K562 (cell line): ENCODE measurements at regions not wholly inside any gene's neighbourhood (a gene's known extent, or its start where the extent isn't known, plus 50 kb on each side); places are given as distances from the start of the nearest gene placed in this dataset.

Source experiments
- ATAC-seq: fragments of 200-7000 bp; cut with Tn5 transposase; 3 replicates; pipeline ENCODE4 v1.9.1; 2020; ENCODE audit warnings: moderate library complexity
- BruUV-seq: library from RNA; stranded (reverse); fragments of 400-500 nt; replicated peaks from 2 replicates; lab custom pipeline; 2021; lab: Mats Ljungman, UMichigan
- CTCF ChIA-PET: fragments of 300-600 bp; formaldehyde crosslinking; extraction: SDS; loops from one replicate; lab custom pipeline; 2021; ENCODE audit warnings: low intra/inter-chr PET ratio; lab: Yijun Ruan, JAX
- POLR2A ChIA-PET: fragments of 300-600, 350-650 bp; sonication (Branson Sonifier 250); formaldehyde crosslinking; extraction: SDS; loops from one replicate; lab custom pipeline; 2021; ENCODE audit warnings: antibody characterized with exemption, inconsistent platforms; lab: Yijun Ruan, JAX
- DNase-seq, 4 experiments: peaks; one replicate each; pipeline versions ENCODE4 v3.0.0 to v3.0.0-alpha.2; 2011 to 2018; ENCODE audit warnings: low spot score in 3 of 4, mixed read lengths in 3 of 4; ENCODE audit errors: extremely low read depth in 1 of 4
- FAIRE-seq: peaks from 2 replicates; lab custom pipeline; 2011; peaks lifted over from hg19 to GRCh38; lab: Jason Lieb, UNC
- H2AFZ ChIP-seq: 2 replicates; pipeline ENCODE4 v1.6.0; 2011; ENCODE audit warnings: low read depth, low read length, control low read depth, inconsistent platforms
- H3K27ac ChIP-seq: fragments of 200-600 bp; 3 replicates; pipeline ENCODE4 v1.8.0; 2011; ENCODE audit warnings: low read depth, mild to moderate bottlenecking, control low read depth, inconsistent platforms, low read length, moderate library complexity, mixed read lengths; ENCODE audit errors: extremely low read depth
- H3K27me3 ChIP-seq, 2 experiments: fragments of 300-600 bp in 1 of 2; 2 replicates in 1 of 2; 3 replicates in 1 of 2; pipeline versions ENCODE4 v1.6.0 to v1.8.0; 2011; ENCODE audit warnings: inconsistent platforms in 2 of 2, low read length in 2 of 2, mild to moderate bottlenecking in 1 of 2, mixed read lengths in 1 of 2, moderate library complexity in 1 of 2; ENCODE audit not compliant: control insufficient read depth in 2 of 2, insufficient read depth in 2 of 2
- H3K36me3 ChIP-seq: fragments of 300-600 bp; 3 replicates; pipeline ENCODE4 v1.8.0; 2011; ENCODE audit warnings: mild to moderate bottlenecking, low read length, inconsistent platforms; ENCODE audit not compliant: control insufficient read depth, insufficient read depth
- H3K4me1 ChIP-seq, 2 experiments: fragments of 200-600 bp in 1 of 2; replicated peaks in 1 of 2; 2 replicates in 1 of 2; 3 replicates in 1 of 2; pipeline versions ENCODE4 v1.5.1 to v1.8.0; 2011; ENCODE audit warnings: inconsistent platforms in 2 of 2, low read length in 2 of 2, mild to moderate bottlenecking in 1 of 2, mixed read lengths in 1 of 2, moderate library complexity in 1 of 2; ENCODE audit not compliant: control insufficient read depth in 2 of 2, insufficient read depth in 2 of 2
- H3K4me2 ChIP-seq: 2 replicates; pipeline ENCODE4 v1.6.1; 2011; ENCODE audit warnings: low read length, control low read depth, inconsistent platforms, mixed read lengths; ENCODE audit not compliant: insufficient read depth
- H3K4me3 ChIP-seq: fragments of 200-600 bp; sonication (generic), shearing (Covaris generic); 2 replicates; pipeline ENCODE4 v1.5.1; 2016; ENCODE audit warnings: control low read depth, inconsistent platforms
- H3K79me2 ChIP-seq: fragments of 200-600 bp; 3 replicates; pipeline ENCODE4 v1.8.0; 2011; ENCODE audit warnings: low read length, inconsistent platforms; ENCODE audit not compliant: control insufficient read depth, insufficient read depth
- H3K9ac ChIP-seq, 2 experiments: 2 replicates each; pipeline versions ENCODE4 v1.6.0 to v1.6.1; 2011; ENCODE audit warnings: low read depth in 2 of 2, low read length in 2 of 2, control low read depth in 1 of 2, inconsistent platforms in 1 of 2, mild to moderate bottlenecking in 1 of 2, mixed read lengths in 1 of 2; ENCODE audit not compliant: insufficient read depth in 1 of 2
- H3K9me1 ChIP-seq: one replicate; pipeline ENCODE4 v1.6.0; 2011; ENCODE audit warnings: inconsistent platforms, mild to moderate bottlenecking, low read length, moderate library complexity; ENCODE audit not compliant: control insufficient read depth, insufficient read depth
- H3K9me3 ChIP-seq: replicated peaks from 2 replicates; pipeline ENCODE4 v1.5.1; 2011; ENCODE audit warnings: low read depth, low read length, inconsistent platforms; ENCODE audit not compliant: control insufficient read depth, insufficient read depth
- H4K20me1 ChIP-seq: replicated peaks from 2 replicates; pipeline ENCODE4 v1.6.1; 2011; ENCODE audit warnings: low read length, inconsistent platforms, mixed read lengths; ENCODE audit not compliant: control insufficient read depth, insufficient read depth
- BMI1 ChIP-seq: fragments of 150-350 bp; IDR thresholded peaks from 2 replicates; pipeline ENCODE4 v1.6.1; 2014; ENCODE audit warnings: low read length
- BRCA1 ChIP-seq, 2 experiments: fragments of 450-650 bp in 1 of 2; sonication (generic) in 1 of 2; formaldehyde crosslinking in 1 of 2; IDR thresholded peaks; 2 replicates each; pipeline versions ENCODE4 v1.5.0 to v1.6.1; 2017 to 2020; ENCODE audit warnings: mild to moderate bottlenecking in 1 of 2, missing genetic modification reagents in 1 of 2
- FOXM1 ChIP-seq, 2 experiments: fragments of 450-650 bp in 1 of 2; sonication (generic) in 1 of 2; formaldehyde crosslinking in 1 of 2; IDR thresholded peaks; 2 replicates each; pipeline versions ENCODE4 v1.6.1 to v1.9.0; 2017 to 2022; ENCODE audit warnings: low read depth in 2 of 2, mild to moderate bottlenecking in 2 of 2, missing genetic modification reagents in 1 of 2, moderate library complexity in 1 of 2
- GATAD2A ChIP-seq: fragments of 450-650 bp; IDR thresholded peaks from 2 replicates; pipeline ENCODE4 v1.6.1; 2017
- HOXB6 ChIP-seq: fragments of 250-450 bp; sonication (Bioruptor Pico); IDR thresholded peaks from 2 replicates; pipeline ENCODE4 v1.5.1; 2022; ENCODE audit warnings: mild to moderate bottlenecking, borderline replicate concordance
- NCOA1 ChIP-seq: fragments of 450-650 bp; IDR thresholded peaks from 2 replicates; pipeline ENCODE4 v1.6.1; 2016; ENCODE audit warnings: low read depth
- PHF20 ChIP-seq: fragments of 450-650 bp; IDR thresholded peaks from 2 replicates; pipeline ENCODE4 v1.6.1; 2018; ENCODE audit not compliant: partially characterized antibody
- SAP30 ChIP-seq: fragments of 200-600 bp; sonication (generic); IDR thresholded peaks from 2 replicates; pipeline ENCODE4 v1.6.1; 2012; ENCODE audit warnings: borderline replicate concordance, low read depth, mild to moderate bottlenecking, moderate library complexity, low read length, control low read depth, inconsistent platforms; ENCODE audit not compliant: insufficient read depth, poor library complexity, severe bottlenecking
- XRCC3 ChIP-seq: fragments of 450-650 bp; IDR thresholded peaks from 2 replicates; pipeline ENCODE4 v1.6.1; 2017; ENCODE audit warnings: mild to moderate bottlenecking, moderate library complexity
- YBX1 ChIP-seq: fragments of 450-650 bp; IDR thresholded peaks from 2 replicates; pipeline ENCODE4 v1.7.1; 2016; ENCODE audit warnings: mild to moderate bottlenecking
- ZBTB1 ChIP-seq: sonication (generic); formaldehyde crosslinking; IDR thresholded peaks from 2 replicates; pipeline ENCODE4 v1.8.1; 2023; ENCODE audit warnings: missing genetic modification reagents, low read depth, mild to moderate bottlenecking, borderline replicate concordance
- ZNF12 ChIP-seq: sonication (generic); formaldehyde crosslinking; IDR thresholded peaks from 2 replicates; pipeline ENCODE4 v1.4.0; 2020; ENCODE audit warnings: mild to moderate bottlenecking, missing genetic modification reagents
- WGBS: fragments of 100-300 bp; shearing (Covaris generic); methylation state at CpG from one replicate; pipeline ENCODE4 v1.1.6; 2016; ENCODE audit warnings: low coverage, mixed read lengths; ENCODE audit not compliant: insufficient coverage; ENCODE audit errors: missing lambda C conversion rate; 5-methylcytosine and 5-hydroxymethylcytosine counted together
- in situ Hi-C: fragments of 300-500 bp; cut with MboI; formaldehyde crosslinking; loops from 4 replicates; pipeline ENCODE4 v1.15.0; 2018; ENCODE audit warnings: inconsistent platforms, mixed read lengths
- intact Hi-C: fragments of 100-400 bp; cut with micrococcal nuclease; formaldehyde crosslinking; loops from 2 replicates; pipeline ENCODE4 v1.14.2; 2022
- TF ChIP-seq, protein P1 (sequence below): sonication (generic); formaldehyde crosslinking; IDR thresholded peaks from 2 replicates; pipeline ENCODE4 v1.9.0; 2022; ENCODE audit warnings: mild to moderate bottlenecking, missing genetic modification reagents
- TF ChIP-seq, protein P2 (sequence below), 2 experiments: IDR thresholded peaks in 1 of 2; conservative IDR thresholded peaks in 1 of 2; 2 replicates each; pipeline ENCODE4 v1.6.1; 2016; ENCODE audit warnings: low read depth in 2 of 2, mild to moderate bottlenecking in 1 of 2, missing compliant biosample characterization in 1 of 2, missing genetic modification characterization in 1 of 2, moderate library complexity in 1 of 2
- TF ChIP-seq, protein P3 (sequence below): fragments of 250-450 bp; sonication (Bioruptor Pico); IDR thresholded peaks from 2 replicates; pipeline ENCODE4 v1.4.0; 2020
- TF ChIP-seq, protein P4 (sequence below): fragments of 200-400 bp; formaldehyde crosslinking; IDR thresholded peaks from 2 replicates; pipeline ENCODE4 v1.6.1; 2017; ENCODE audit warnings: mild to moderate bottlenecking, low read depth, low read length, moderate library complexity

DNA sequence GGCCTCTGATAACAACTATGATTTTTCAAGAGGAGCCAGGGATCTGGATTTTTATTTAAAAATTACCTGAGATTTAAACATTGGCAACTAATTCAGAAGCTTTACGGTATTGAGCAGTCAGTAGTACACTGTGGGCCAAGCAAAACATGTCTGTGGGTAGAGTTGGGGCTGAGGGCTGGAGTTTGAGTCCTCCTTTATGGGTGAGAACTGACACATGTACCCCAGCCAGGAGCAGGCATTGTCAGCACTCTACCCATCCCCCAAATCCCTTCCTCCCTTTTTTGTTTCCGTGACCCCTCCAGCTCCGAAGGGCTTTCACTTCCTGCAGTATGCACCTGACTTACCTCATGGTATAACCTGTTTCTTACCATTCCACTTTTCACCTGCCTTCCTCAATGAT is 131.4 kb downstream of the SNX5 start:
- TF ChIP-seq FOXM1 (IDR thresholded peaks at IDR 0.05; ENCODE audit: low read depth) (no peak), FOXM1 (CRISPR knock-in tag; IDR thresholded peaks at IDR 0.05; ENCODE audit: low read depth) (no peak), PHF20 (no peak), GATAD2A (no peak), HOXB6 (CRISPR knock-in tag) (no peak), NCOA1 (no peak), YBX1 (no peak), XRCC3 (no peak), ZNF12 (no peak), BRCA1 (IDR thresholded peaks at IDR 0.05) (no peak), BRCA1 (CRISPR knock-in tag; IDR thresholded peaks at IDR 0.05) (no peak), ZBTB1 (CRISPR knock-in tag) (no peak), BMI1 (no peak), SAP30 (no peak)
- TF ChIP-seq, protein P1, sequence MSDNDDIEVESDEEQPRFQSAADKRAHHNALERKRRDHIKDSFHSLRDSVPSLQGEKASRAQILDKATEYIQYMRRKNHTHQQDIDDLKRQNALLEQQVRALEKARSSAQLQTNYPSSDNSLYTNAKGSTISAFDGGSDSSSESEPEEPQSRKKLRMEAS (CRISPR knock-in tag): no peak
- TF ChIP-seq, protein P2, sequence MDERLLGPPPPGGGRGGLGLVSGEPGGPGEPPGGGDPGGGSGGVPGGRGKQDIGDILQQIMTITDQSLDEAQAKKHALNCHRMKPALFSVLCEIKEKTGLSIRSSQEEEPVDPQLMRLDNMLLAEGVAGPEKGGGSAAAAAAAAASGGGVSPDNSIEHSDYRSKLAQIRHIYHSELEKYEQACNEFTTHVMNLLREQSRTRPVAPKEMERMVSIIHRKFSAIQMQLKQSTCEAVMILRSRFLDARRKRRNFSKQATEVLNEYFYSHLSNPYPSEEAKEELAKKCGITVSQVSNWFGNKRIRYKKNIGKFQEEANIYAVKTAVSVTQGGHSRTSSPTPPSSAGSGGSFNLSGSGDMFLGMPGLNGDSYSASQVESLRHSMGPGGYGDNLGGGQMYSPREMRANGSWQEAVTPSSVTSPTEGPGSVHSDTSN (CRISPR knock-in tag; IDR thresholded peaks at IDR 0.05; ENCODE audit: low read depth): no peak
- TF ChIP-seq, protein P2 (tag; conservative IDR thresholded peaks at IDR 0.05; ENCODE audit: low read depth): no peak
- TF ChIP-seq, protein P3, sequence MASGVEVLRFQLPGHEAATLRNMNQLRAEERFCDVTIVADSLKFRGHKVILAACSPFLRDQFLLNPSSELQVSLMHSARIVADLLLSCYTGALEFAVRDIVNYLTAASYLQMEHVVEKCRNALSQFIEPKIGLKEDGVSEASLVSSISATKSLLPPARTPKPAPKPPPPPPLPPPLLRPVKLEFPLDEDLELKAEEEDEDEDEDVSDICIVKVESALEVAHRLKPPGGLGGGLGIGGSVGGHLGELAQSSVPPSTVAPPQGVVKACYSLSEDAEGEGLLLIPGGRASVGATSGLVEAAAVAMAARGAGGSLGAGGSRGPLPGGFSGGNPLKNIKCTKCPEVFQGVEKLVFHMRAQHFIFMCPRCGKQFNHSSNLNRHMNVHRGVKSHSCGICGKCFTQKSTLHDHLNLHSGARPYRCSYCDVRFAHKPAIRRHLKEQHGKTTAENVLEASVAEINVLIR (CRISPR knock-in tag): no peak
- TF ChIP-seq, protein P4, sequence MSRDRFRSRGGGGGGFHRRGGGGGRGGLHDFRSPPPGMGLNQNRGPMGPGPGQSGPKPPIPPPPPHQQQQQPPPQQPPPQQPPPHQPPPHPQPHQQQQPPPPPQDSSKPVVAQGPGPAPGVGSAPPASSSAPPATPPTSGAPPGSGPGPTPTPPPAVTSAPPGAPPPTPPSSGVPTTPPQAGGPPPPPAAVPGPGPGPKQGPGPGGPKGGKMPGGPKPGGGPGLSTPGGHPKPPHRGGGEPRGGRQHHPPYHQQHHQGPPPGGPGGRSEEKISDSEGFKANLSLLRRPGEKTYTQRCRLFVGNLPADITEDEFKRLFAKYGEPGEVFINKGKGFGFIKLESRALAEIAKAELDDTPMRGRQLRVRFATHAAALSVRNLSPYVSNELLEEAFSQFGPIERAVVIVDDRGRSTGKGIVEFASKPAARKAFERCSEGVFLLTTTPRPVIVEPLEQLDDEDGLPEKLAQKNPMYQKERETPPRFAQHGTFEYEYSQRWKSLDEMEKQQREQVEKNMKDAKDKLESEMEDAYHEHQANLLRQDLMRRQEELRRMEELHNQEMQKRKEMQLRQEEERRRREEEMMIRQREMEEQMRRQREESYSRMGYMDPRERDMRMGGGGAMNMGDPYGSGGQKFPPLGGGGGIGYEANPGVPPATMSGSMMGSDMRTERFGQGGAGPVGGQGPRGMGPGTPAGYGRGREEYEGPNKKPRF: no peak
- TF ChIP-seq, all 486 proteins: peak for 0
- BruUV-seq: no TSS peak
- in situ Hi-C loops (no loop called here), intact Hi-C loops (no loop called here)
- Histone ChIP-seq H3K9me3 (no peaks in the 10 kb centered on the region), H3K9ac (no peak overlapping the region), H3K4me2 (no peak overlapping the region), H3K9me1 (no peaks in the 10 kb centered on the region), H3K4me3 (no peak overlapping the region), H3K79me2 (no peaks in the 10 kb centered on the region), H3K4me1 (no peaks in the 10 kb centered on the region), H4K20me1 (no peaks in the 10 kb centered on the region), H3K36me3 (no peaks in the 10 kb centered on the region), H3K27me3 (peaks cover 8 to 47% of the 10 kb centered on the region in 2 experiments; a peak in 4 of 5 replicates), H2AFZ (no peak overlapping the region), H3K27ac (no peak overlapping the region)
- ChIA-PET CTCF (no interaction called here), POLR2A (no interaction called here)
- ATAC-seq (no peak), DNase-seq (no peak), FAIRE-seq (no peak)
- WGBS: 6% methylated on average over 3 of the region's 3 CpGs
